ENCODE measurements at regions not wholly inside any gene's neighbourhood (a gene's known extent, or its start where the extent isn't known, plus 50 kb on each side); places are given as distances from the start of the nearest gene placed in this dataset.

- DNase-seq (ENCODE audit: low read depth): no peak
Observed at GRCh38 chr12:17809206-17809605, 280.8 kb downstream of the RERGL start.

- no peak for DNase-seq (ENCODE audit: low read depth)
Observed at GRCh38 chr12:17802657-17803641, 287.0 kb downstream of the RERGL start.

- DNase-seq (ENCODE audit: low read depth): peak; percentile 44
Observed at GRCh38 chr12:17793854-17794253, 296.1 kb downstream of the RERGL start.

GRCh38 chr12:17778242-17778641, 311.8 kb downstream of the RERGL start:
- no peak for DNase-seq (ENCODE audit: low read depth)

GRCh38 chr12:17763366-17763765, 326.6 kb downstream of the RERGL start:
- no peak for DNase-seq (ENCODE audit: low read depth)

GRCh38 chr12:17759982-17760381, 330.0 kb downstream of the RERGL start:
- no peak for DNase-seq (ENCODE audit: low read depth)
